ENCODE measurements at regions not wholly inside any gene's neighbourhood (a gene's known extent, or its start where the extent isn't known, plus 50 kb on each side); places are given as distances from the start of the nearest gene placed in this dataset.
"Not testable (repeated sequence)": the region's sequence is repeated elsewhere in the genome, so short reads cannot be mapped to it uniquely, and the experiment has no call there.

DNA sequence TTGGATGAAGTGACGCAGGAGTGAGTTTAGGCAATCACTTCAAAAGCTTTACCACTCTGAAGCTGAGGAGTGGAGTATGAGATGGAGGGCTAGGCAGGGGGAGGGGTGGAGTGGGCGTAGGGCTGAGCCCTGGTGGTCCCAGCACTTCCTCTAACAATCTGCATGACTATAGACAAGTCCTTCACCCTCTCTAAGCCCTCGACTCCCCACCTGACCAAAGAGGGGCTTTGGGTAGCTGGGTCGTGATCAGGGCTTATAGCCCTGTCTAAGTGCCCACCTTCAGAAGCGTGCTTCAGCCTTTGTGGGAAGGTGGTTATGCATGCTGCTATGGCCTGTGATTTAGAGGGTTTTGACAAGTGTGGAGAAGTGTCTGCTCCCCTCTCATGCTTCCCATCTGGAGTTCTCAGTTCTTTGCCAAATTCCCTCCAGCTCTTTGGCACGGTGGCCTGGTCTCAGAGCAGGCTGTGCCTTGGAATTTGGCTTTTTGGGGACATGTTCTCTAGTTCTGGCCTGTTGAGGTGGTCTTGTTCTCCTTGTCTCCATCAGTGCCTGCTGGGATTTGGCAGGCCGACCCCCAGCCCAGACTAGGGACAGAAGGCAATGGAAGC, 53.0 kb downstream of the ACTBL2 start:
- Histone ChIP-seq H3K27ac (ENCODE audit: insufficient read depth, low read length, poor library complexity, severe bottlenecking) (no peak overlapping the region), H3K9me3 (ENCODE audit: control insufficient read depth in 2 of 2, low read length in 2 of 2) (no peaks in the 10 kb centered on the region), H3K27me3 (ENCODE audit: control insufficient read depth, insufficient read depth, low read length) (no peaks in the 10 kb centered on the region), H3K36me3 (ENCODE audit: control insufficient read depth, insufficient read depth, low read length) (no peaks in the 10 kb centered on the region), H3K4me3 (ENCODE audit: low read depth, low read length) (no peak overlapping the region), H3K4me1 (ENCODE audit: control insufficient read depth, insufficient read depth, low read length, poor library complexity, severe bottlenecking) (no peaks in the 10 kb centered on the region)
- Mint-ChIP-seq H3K27ac (peak overlapping the region in 1 of 3 donors; percentile 15), H3K36me3 (no peaks in the 10 kb centered on the region), H3K4me1 (no peaks in the 10 kb centered on the region), H3K9me3 (peaks cover 0 to 1% (median 0%) of the 10 kb centered on the region in 7 donors), H3K4me3 (no peak overlapping the region), H3K27me3 (peaks cover 14% of the 10 kb centered on the region)
- ATAC-seq (ENCODE audit: low read depth in 2 of 2) (no peak), DNase-seq (no peak)

GRCh38 chr5:57429021-57429420, 53.6 kb downstream of the ACTBL2 start:
- not testable (repeated sequence) for H3K4me3 Mint-ChIP-seq; H3K36me3 ChIP-seq (ENCODE audit: control insufficient read depth, insufficient read depth, low read length); H3K27ac ChIP-seq (ENCODE audit: insufficient read depth, low read length, poor library complexity, severe bottlenecking); H3K4me1 Mint-ChIP-seq; H3K36me3 Mint-ChIP-seq; H3K27me3 ChIP-seq (ENCODE audit: control insufficient read depth, insufficient read depth, low read length); ATAC-seq (ENCODE audit: low read depth in 2 of 2); H3K4me3 ChIP-seq (ENCODE audit: low read depth, low read length); H3K9me3 ChIP-seq (ENCODE audit: control insufficient read depth in 2 of 2, low read length in 2 of 2); H3K9me3 Mint-ChIP-seq; H3K4me1 ChIP-seq (ENCODE audit: control insufficient read depth, insufficient read depth, low read length, poor library complexity, severe bottlenecking); DNase-seq; H3K27ac Mint-ChIP-seq
- peaks cover 14% of the 10 kb centered on the region for H3K27me3 Mint-ChIP-seq

DNA sequence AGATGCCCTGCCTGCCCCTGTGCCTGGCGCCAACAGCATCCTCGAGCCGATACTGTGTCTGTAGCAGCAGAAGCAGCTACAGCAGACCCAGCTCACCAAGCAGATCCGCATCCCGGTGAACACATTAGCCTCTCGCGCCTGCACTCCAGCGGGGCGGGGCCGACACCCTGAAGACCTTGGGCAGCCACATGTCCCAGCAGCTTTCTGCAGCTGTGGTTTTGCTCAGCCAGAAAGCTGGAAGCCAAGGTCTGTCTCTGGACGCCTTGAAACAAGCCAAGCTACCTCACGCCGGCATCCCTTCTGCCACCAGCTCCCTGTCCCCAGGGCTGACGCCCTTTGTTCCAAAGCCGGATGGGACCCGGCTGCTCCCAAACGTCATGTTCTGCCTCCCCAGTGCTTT, 59.6 kb downstream of the ACTBL2 start:
- H3K9me3 ChIP-seq (ENCODE audit: control insufficient read depth in 2 of 2, low read length in 2 of 2), result no peaks in the 10 kb centered on the region
- Mint-ChIP-seq H3K4me3 (no peak overlapping the region), H3K27me3 (peaks cover 17% of the 10 kb centered on the region), H3K36me3 (no peaks in the 10 kb centered on the region), H3K4me1 (no peaks in the 10 kb centered on the region), H3K27ac (no peak overlapping the region), H3K9me3 (peaks cover 0 to 3% (median 0%) of the 10 kb centered on the region in 7 donors)
- ATAC-seq (ENCODE audit: low read depth in 2 of 2), result no peak
- H3K4me1 ChIP-seq (ENCODE audit: control insufficient read depth, insufficient read depth, low read length, poor library complexity, severe bottlenecking), result no peaks in the 10 kb centered on the region
- no peak overlapping the region for H3K27ac ChIP-seq (ENCODE audit: insufficient read depth, low read length, poor library complexity, severe bottlenecking)
- H3K27me3 ChIP-seq (ENCODE audit: control insufficient read depth, insufficient read depth, low read length), result peaks cover 3% of the 10 kb centered on the region
- H3K36me3 ChIP-seq (ENCODE audit: control insufficient read depth, insufficient read depth, low read length), result no peaks in the 10 kb centered on the region
- DNase-seq, result no peak
- no peak overlapping the region for H3K4me3 ChIP-seq (ENCODE audit: low read depth, low read length)

- Histone ChIP-seq H3K27me3 (ENCODE audit: control insufficient read depth, insufficient read depth, low read length) (peaks cover 9% of the 10 kb centered on the region), H3K9me3 (ENCODE audit: control insufficient read depth in 2 of 2, low read length in 2 of 2) (no peaks in the 10 kb centered on the region), H3K36me3 (ENCODE audit: control insufficient read depth, insufficient read depth, low read length) (no peaks in the 10 kb centered on the region), H3K4me3 (ENCODE audit: low read depth, low read length) (no peak overlapping the region), H3K4me1 (ENCODE audit: control insufficient read depth, insufficient read depth, low read length, poor library complexity, severe bottlenecking) (no peaks in the 10 kb centered on the region), H3K27ac (ENCODE audit: insufficient read depth, low read length, poor library complexity, severe bottlenecking) (no peak overlapping the region)
- H3K27ac Mint-ChIP-seq, result no peak overlapping the region
- H3K27me3 Mint-ChIP-seq, result peaks cover 12% of the 10 kb centered on the region
- ATAC-seq (ENCODE audit: low read depth in 2 of 2), result no peak
- peaks cover 0 to 3% (median 0%) of the 10 kb centered on the region in 7 donors for H3K9me3 Mint-ChIP-seq
- no peaks in the 10 kb centered on the region for H3K36me3 Mint-ChIP-seq
- DNase-seq, result no peak
- no peak overlapping the region for H3K4me3 Mint-ChIP-seq
- H3K4me1 Mint-ChIP-seq, result no peaks in the 10 kb centered on the region
Observed at GRCh38 chr5:57422341-57422740, 60.3 kb downstream of the ACTBL2 start.

DNA sequence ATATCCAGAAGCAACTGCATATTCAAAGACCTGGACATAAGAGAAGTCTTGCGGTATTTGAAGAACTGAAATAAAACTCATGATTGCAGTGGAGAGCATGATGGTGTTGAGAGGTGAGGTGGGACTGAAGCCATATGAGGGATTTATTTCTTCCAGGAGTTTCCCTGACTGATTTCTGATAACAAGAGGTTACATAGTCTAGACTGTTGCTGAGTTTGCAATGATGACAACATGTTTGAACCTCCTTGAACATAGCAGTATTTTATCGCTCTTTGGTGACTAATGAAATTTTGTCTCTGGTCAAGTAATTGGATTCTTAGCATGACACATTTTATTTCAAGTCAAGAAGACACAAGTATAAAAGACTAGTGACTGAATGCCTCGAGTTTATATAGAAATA, 61.8 kb downstream of the ACTBL2 start:
- Histone ChIP-seq H3K27ac (ENCODE audit: insufficient read depth, low read length, poor library complexity, severe bottlenecking) (no peak overlapping the region), H3K27me3 (ENCODE audit: control insufficient read depth, insufficient read depth, low read length) (peaks cover 10% of the 10 kb centered on the region), H3K9me3 (ENCODE audit: control insufficient read depth in 2 of 2, low read length in 2 of 2) (no peaks in the 10 kb centered on the region), H3K4me1 (ENCODE audit: control insufficient read depth, insufficient read depth, low read length, poor library complexity, severe bottlenecking) (no peaks in the 10 kb centered on the region), H3K36me3 (ENCODE audit: control insufficient read depth, insufficient read depth, low read length) (no peaks in the 10 kb centered on the region), H3K4me3 (ENCODE audit: low read depth, low read length) (no peak overlapping the region)
- Mint-ChIP-seq H3K27ac (no peak overlapping the region), H3K36me3 (no peaks in the 10 kb centered on the region), H3K9me3 (peaks cover 0 to 3% (median 0%) of the 10 kb centered on the region in 7 donors), H3K4me3 (no peak overlapping the region), H3K27me3 (peaks cover 11% of the 10 kb centered on the region), H3K4me1 (no peaks in the 10 kb centered on the region)
- ATAC-seq (ENCODE audit: low read depth in 2 of 2), result no peak
- DNase-seq, result no peak

GRCh38 chr5:57417971-57418370, 64.6 kb downstream of the ACTBL2 start:
- H3K4me3 ChIP-seq (ENCODE audit: low read depth, low read length), result no peak overlapping the region
- peaks cover 11% of the 10 kb centered on the region for H3K27me3 Mint-ChIP-seq
- DNase-seq, result no peak
- H3K27ac Mint-ChIP-seq, result no peak overlapping the region
- peaks cover 12% of the 10 kb centered on the region for H3K27me3 ChIP-seq (ENCODE audit: control insufficient read depth, insufficient read depth, low read length)
- H3K36me3 Mint-ChIP-seq, result no peaks in the 10 kb centered on the region
- no peak overlapping the region for H3K4me3 Mint-ChIP-seq
- H3K9me3 ChIP-seq (ENCODE audit: control insufficient read depth in 2 of 2, low read length in 2 of 2), result no peaks in the 10 kb centered on the region
- H3K27ac ChIP-seq (ENCODE audit: insufficient read depth, low read length, poor library complexity, severe bottlenecking), result no peak overlapping the region
- no peaks in the 10 kb centered on the region for H3K4me1 Mint-ChIP-seq
- no peak for ATAC-seq (ENCODE audit: low read depth in 2 of 2)
- no peaks in the 10 kb centered on the region for H3K4me1 ChIP-seq (ENCODE audit: control insufficient read depth, insufficient read depth, low read length, poor library complexity, severe bottlenecking)
- H3K9me3 Mint-ChIP-seq, result peaks cover 0 to 3% (median 0%) of the 10 kb centered on the region in 7 donors
- no peaks in the 10 kb centered on the region for H3K36me3 ChIP-seq (ENCODE audit: control insufficient read depth, insufficient read depth, low read length)

DNA sequence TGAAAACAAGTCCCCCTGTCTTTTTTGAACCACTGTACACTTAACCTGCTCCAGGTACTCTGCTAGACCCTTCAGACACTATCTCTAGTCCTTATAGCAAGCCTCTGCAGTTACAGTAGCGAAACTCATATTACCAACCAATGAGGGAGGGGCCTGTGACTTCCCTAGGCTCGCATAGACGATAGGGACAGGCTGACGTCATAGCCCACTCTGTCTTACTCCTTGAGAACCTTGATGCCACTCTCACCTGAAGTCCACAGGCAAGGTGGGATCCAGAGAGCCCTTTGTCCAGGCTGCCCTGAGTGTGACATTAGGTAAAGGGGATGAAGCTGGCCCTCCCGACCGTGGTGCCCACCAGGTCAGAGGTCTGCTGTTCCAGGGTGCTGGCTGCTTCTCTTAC, 65.3 kb downstream of the ACTBL2 start:
- no peaks in the 10 kb centered on the region for H3K4me1 ChIP-seq (ENCODE audit: control insufficient read depth, insufficient read depth, low read length, poor library complexity, severe bottlenecking)
- Mint-ChIP-seq H3K9me3 (peaks cover 0 to 3% (median 0%) of the 10 kb centered on the region in 7 donors), H3K4me1 (no peaks in the 10 kb centered on the region), H3K36me3 (no peaks in the 10 kb centered on the region), H3K27me3 (peaks cover 11% of the 10 kb centered on the region), H3K4me3 (no peak overlapping the region), H3K27ac (no peak overlapping the region)
- H3K36me3 ChIP-seq (ENCODE audit: control insufficient read depth, insufficient read depth, low read length), result no peaks in the 10 kb centered on the region
- ATAC-seq (ENCODE audit: low read depth in 2 of 2) (no peak), DNase-seq (no peak)
- no peak overlapping the region for H3K4me3 ChIP-seq (ENCODE audit: low read depth, low read length)
- H3K27me3 ChIP-seq (ENCODE audit: control insufficient read depth, insufficient read depth, low read length), result peaks cover 12% of the 10 kb centered on the region
- no peaks in the 10 kb centered on the region for H3K9me3 ChIP-seq (ENCODE audit: control insufficient read depth in 2 of 2, low read length in 2 of 2)
- no peak overlapping the region for H3K27ac ChIP-seq (ENCODE audit: insufficient read depth, low read length, poor library complexity, severe bottlenecking)

DNA sequence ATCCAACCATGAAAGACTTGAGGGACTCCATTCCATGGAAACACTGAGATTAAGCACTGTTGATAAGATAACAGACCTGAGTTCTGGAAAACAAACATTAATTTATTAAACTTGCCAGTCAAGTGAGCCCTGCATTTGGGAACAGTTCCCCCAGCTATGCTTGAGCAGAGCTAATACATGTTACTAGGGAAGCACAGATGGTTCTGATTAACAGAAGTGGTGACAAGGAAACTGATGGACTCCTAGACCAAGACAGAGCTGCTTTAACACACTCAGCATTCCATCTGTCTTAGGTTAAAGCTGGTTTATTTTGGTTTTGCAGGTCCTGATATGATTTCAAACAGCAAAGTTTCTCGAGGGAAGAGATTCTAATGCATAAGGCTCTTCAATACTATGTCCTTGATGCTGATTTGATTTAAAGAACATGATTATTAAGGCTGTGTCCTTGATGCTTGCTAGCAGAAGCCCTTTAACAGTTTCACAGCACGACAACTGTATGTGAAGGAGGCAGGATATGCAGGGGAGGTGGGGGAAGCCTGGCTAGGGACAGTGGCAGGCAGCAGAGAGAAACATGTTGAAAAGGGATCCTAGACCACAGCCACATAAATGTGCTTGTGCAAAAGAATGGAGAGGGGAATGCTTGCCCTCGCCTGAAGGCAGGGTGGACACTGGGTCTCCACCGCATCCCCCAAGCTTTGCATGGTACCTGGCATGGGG, 66.2 kb downstream of the ACTBL2 start:
- Mint-ChIP-seq H3K27me3 (peaks cover 11% of the 10 kb centered on the region), H3K4me3 (no peak overlapping the region), H3K27ac (no peak overlapping the region), H3K9me3 (peaks cover 0 to 3% (median 0%) of the 10 kb centered on the region in 7 donors), H3K36me3 (no peaks in the 10 kb centered on the region), H3K4me1 (no peaks in the 10 kb centered on the region)
- ATAC-seq (ENCODE audit: low read depth in 2 of 2) (no peak), DNase-seq (no peak)
- H3K4me3 ChIP-seq (ENCODE audit: low read depth, low read length), result no peak overlapping the region
- H3K4me1 ChIP-seq (ENCODE audit: control insufficient read depth, insufficient read depth, low read length, poor library complexity, severe bottlenecking), result no peaks in the 10 kb centered on the region
- no peaks in the 10 kb centered on the region for H3K9me3 ChIP-seq (ENCODE audit: control insufficient read depth in 2 of 2, low read length in 2 of 2)
- H3K36me3 ChIP-seq (ENCODE audit: control insufficient read depth, insufficient read depth, low read length), result no peaks in the 10 kb centered on the region
- H3K27me3 ChIP-seq (ENCODE audit: control insufficient read depth, insufficient read depth, low read length), result peaks cover 12% of the 10 kb centered on the region
- H3K27ac ChIP-seq (ENCODE audit: insufficient read depth, low read length, poor library complexity, severe bottlenecking), result no peak overlapping the region

All from CD4-positive, CD25-positive, alpha-beta regulatory T cell (primary cell).